ENCODE measurements at regions not wholly inside any gene's neighbourhood (a gene's known extent, or its start where the extent isn't known, plus 50 kb on each side); places are given as distances from the start of the nearest gene placed in this dataset.
"Not testable (repeated sequence)": the region's sequence is repeated elsewhere in the genome, so short reads cannot be mapped to it uniquely, and the experiment has no call there.

DNA sequence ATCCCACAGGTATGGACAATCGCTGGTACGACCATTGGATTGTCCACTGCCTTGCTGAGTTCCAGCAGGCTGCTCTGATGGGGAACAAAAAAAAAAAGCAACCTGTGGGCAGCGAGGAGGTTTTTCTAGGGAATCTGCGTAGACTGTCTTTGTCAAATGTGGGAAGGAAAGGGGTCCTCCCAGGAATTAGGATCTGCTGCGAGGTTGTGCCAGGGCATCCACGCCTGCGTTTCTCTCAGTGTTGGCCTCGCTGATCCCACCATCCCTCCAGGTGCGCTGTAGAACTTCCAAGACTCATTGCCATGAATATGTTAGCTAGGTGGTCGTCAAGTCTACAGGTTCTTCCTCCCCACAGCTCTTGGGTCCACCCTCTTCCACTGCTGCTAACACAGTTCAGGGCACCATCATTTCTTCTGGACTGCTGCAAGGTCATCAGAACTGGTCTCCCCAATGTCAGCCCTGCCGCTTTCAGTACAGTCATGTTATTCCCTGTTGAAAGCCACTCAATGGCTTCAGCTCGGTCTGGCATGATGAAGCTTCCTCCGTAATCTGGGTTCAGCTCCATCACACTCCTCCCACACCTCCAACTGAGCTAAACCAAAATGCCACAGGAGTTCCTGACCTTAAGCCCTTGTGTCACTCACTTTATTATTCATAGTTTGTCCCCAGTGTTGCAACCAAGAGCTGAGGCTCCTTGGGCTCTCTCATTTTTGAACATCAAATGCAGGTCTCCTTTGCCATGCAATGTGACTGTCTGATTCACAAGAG, 79.5 kb upstream of the DMRT1 start:
- no peak for DNase-seq (ENCODE audit: low read depth)

DNA sequence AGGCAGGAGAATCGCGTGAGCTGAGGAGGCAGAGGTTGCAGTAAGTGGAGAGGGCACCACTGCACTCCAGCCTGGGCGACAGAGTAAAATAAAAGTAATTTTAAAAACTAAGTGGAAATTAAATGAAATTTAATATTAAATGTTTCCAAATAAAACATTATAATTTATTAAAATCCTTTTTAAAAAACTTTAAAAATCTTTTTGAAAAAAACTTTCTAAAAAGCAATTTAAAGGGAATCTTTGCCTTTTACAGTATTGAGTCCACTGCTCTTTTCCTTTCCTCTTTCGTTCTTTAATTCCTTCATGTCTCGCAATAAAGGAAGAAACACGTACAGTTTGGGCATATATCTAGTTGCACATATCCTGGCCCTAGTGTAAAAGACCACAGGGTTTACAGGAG, 77.8 kb upstream of the DMRT1 start:
- no peak for DNase-seq (ENCODE audit: low read depth)

DNA sequence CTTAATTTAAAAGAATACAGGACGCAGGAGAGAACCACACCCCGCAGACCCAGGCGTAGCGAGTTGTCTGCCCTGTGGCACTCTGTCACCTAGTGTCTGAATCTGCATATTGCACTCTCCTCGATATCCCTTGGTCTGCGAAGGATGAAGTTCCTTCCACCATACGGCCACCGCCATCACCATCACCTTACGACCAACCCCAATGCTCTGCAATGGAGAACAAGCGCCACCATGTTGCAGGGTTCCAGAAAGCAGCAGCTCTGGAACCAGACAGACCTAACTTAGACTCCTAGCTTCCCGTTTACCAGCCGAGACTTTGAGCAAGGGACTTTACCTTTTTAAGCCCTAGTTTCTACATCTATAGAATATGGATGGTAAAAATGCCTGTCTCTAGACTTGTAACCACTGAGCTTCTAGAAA, 77.4 kb upstream of the DMRT1 start:
- DNase-seq (ENCODE audit: low read depth), result peak; percentile 78

DNA sequence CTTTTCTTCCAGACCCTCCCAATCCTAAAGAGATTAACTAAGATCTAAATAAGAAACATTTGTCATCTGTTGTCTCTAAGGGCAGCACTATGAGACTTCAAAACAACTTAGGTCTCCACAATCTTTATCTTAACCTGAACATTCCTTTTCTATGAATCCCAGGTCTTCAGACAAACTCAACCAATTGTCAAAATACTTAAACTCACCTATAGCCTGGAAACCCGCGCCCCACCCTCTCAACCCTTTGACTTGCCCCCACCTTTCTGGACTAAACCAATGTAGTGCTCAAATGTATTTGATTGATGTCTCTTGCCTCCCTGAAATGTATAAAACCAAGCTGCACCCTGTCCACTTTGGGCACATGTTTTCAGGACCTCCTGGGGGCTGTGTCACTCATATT, 76.5 kb upstream of the DMRT1 start:
- no peak for DNase-seq (ENCODE audit: low read depth)

GRCh38 chr9:767061-767561, 74.4 kb upstream of the DMRT1 start:
- DNase-seq (ENCODE audit: low read depth), result not testable (repeated sequence)

DNA sequence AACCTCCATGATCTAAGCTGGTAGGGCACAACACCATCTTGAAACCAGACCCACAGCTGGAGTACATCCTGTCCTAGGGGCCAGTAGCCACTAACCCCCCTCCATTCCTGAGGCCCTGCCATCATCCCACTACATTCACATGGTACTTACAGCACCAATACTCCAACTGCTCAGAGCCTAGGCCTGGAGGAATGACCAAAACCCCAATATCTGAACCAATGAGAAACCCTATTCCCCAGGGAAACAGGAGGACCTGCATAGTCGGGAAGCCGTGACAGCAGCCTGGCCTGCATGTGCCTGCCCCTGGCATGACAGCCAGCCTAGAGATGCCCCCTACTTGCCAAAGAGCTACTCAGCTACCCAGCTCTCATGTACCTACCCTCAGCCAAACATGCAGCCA, 65.4 kb upstream of the DMRT1 start:
- no peak for DNase-seq (ENCODE audit: low read depth)

DNA sequence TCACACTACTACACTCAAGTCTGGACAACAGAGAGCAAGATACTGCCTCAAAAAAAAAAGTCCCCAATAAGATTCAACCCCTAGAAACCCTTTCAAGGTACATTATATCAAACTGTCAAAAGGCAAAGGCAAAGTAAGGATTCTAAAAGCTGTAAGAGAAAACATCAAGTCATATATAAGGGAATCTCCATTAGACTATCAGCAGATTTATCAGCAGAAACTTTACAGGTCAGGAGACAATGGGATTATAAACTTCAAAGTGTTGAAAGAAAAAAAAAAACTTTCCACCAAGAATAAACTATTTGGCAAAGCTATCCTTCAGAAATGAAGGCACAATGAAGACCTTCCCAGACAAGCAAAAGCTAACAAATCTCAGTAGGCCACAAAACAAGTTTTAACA, 63.5 kb upstream of the DMRT1 start:
- DNase-seq (ENCODE audit: low read depth), result no peak

DNA sequence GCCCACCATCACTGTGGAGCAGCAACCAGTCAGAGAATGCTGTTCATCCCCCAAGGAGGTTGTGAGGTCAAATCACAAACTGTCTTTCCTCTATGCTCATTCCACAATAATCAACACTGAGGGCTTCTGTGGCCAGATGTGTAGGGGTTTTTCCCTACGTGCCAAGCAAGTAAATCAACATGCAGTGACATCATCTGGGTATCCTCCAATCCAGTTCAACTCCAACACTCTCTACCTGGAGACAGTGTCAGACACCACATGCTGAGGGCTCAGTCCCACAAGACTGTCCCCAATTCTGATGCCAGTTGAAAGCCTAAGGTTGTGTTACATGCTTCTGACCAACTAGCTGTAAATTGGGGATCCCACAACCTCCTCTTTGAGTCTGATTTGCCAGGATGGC, 57.3 kb upstream of the DMRT1 start:
- DNase-seq (ENCODE audit: low read depth), result no peak

DNA sequence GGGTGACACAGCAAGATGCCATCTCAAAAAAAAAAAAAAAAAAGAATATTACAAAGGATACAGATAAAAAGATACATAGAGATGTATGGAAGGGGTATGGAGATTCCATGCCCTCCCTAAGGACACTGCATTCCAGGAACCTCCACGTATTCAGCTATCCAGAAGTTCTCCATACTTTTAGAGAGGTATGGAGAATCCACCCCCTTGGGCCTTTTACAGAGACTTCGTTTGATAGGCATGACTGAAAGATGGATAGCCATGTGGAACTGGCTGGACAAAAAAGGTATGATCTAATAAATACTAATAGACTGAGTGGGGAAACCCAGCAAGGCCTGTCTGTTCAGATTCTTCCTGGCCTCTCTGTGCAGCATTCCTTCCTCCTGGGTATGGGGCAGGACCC, 56.6 kb upstream of the DMRT1 start:
- no peak for DNase-seq (ENCODE audit: low read depth)

GRCh38 chr9:785997-786396, 55.5 kb upstream of the DMRT1 start:
- DNase-seq (ENCODE audit: low read depth), result no peak

GRCh38 chr9:786405-786804, 55.1 kb upstream of the DMRT1 start:
- DNase-seq (ENCODE audit: low read depth), result no peak

DNA sequence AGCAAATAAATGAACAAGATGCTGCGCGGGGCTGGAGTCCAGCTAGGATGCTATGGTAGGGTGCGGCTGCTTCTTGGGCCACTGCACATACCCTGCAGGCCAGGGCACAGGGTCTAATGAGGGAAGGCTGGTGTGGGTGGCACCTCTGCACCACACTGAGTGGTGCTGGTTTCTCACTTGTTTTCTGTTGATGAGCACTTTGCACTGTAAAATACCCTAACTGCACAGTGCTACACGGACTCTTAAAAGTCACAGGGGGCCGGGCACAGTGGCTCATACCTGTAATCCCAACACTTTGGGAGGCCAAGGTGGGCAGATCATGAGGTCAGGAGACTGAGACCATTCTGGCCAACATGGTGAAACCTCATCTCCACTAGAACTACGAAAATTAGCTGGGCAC, 52.7 kb upstream of the DMRT1 start:
- no peak for DNase-seq (ENCODE audit: low read depth)

All from stromal cell of bone marrow (primary cell).